CD4-positive, alpha-beta T cell treated with Interleukin-2 at 100 ng/mL for 4 hours (primary cell): ENCODE measurements at regions not wholly inside any gene's neighbourhood (a gene's known extent, or its start where the extent isn't known, plus 50 kb on each side); places are given as distances from the start of the nearest gene placed in this dataset.

Experiments used
- DNase-seq: peaks from one replicate; pipeline ENCODE4 v3.0.0-alpha.2; 2020; ENCODE audit warnings: low spot score

GRCh38 chr7:46672861-46673260, 751.8 kb upstream of the IGFBP3 start:
- DNase-seq: no peak

DNA sequence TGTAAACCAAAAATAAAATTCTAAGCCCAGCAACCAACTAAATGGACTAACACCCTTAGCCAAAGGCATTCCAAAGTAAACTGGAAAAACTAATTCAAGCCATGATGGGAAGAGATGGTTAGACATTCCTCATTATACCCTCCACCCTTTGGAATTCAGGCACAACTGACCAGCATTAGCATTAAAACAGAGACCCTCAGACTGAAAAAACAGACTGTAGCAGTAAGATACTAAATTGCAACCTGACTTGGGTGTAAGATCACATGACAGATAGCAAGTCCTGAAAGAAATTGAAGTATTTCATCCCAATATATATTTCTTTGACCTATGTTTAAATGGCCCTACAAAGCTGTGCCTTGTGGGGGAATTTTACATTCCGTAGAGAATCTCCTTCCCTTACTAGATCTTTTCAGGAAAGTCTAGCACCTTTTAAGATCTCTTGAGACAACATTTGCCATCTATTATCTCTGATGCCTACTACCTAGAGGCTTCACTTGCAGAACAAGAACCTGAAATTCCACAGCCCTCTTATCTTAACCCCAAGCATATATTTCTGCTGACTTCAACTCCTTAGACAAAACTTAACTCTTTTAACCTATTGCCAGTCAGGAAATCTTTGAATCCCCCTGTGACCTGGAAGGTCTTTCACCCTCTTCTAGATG, 750.2 kb upstream of the IGFBP3 start:
- DNase-seq: no peak

- DNase-seq: no peak
Measured at GRCh38 chr7:46669028-46669427, 748.0 kb upstream of the IGFBP3 start.

DNA sequence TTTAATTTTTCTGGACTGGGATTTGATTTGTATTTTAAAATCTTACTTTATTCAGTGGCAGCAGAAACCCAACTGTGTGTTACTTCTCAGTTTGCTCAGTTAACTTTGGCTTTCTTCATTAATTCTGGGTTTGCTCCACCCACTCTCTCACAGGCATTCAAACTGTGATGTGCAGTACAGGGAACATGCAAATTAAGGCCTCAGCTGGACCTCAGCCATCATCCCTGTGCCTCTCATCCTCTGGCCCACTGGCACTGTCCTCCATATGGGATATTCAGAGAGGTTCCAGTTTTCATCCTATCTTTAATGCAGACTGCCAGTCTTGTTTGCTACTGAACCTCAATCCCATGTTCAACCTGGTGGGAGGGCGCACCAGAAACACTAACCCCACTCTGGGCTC, 743.4 kb upstream of the IGFBP3 start:
- no peak for DNase-seq

- no peak for DNase-seq
Measured at GRCh38 chr7:46663025-46663424, 742.0 kb upstream of the IGFBP3 start.

DNA sequence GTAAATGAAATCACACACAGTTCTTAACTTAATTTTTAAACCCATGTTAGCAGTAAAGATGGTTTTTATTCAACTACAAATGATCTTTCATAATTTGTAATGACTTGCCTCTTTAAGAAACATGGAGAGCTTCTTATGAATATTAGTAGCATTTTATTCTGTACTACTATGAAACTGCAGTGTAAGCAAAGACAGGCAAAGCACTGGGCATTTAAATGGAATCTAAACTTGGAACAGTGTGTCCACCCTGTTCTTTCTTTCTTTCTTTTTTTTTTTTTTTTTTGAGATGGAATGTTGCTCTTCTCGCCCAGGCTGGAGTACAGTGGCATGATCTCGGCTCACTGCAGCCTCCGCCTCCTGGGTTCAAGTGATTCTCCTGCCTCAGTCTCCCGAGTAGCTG, 740.4 kb upstream of the IGFBP3 start:
- DNase-seq: no peak

DNA sequence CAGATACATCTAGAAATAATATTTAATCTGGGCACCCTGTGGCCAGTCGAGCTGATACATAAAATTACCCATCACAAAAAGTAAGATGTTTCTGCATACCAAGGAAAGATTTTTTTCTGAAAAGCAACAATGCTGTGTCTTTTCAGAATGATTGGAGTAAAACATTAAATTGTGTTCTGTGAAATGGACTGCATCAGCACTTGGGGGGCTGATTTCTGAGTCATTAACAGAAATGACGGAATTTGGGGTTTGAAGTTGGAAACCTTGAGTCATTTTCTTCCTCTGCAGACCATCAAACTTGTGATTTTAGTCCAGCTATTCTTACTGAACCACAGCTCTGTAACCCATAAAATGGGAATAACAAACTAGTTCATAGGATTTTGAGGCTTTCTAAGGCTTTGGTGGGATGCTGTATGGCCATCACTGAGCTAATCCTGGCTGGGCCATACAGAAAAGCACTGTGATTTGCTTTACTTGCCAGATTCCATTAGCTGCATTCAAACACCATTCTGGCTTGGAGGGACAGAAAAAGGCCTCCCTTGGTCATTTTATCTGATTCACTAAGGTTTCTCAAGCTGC, 739.4 kb upstream of the IGFBP3 start:
- no peak for DNase-seq

DNA sequence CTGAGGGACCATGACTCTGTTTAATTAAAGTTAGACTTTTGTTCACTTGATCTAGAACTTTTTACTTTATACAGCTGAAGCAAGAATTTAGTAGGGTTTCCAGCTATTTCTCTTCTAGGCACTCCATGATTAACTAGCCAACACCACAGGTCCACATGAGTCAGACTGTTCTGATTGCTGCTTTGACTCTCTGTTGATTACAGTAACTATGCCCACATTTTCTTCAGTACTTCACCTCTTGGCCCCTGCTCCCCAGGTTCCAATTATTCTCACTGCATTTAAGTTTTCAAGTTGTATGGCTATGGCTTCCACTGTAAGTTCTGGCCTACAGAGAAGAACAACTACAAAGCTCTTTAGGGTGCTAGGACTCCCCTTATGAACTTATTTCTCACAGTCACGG, 737.2 kb upstream of the IGFBP3 start:
- no peak for DNase-seq

GRCh38 chr7:46654546-46655443, 733.7 kb upstream of the IGFBP3 start:
- DNase-seq: no peak

GRCh38 chr7:46653848-46654247, 732.8 kb upstream of the IGFBP3 start:
- DNase-seq: no peak

GRCh38 chr7:46652317-46652716, 731.2 kb upstream of the IGFBP3 start:
- DNase-seq: no peak

DNA sequence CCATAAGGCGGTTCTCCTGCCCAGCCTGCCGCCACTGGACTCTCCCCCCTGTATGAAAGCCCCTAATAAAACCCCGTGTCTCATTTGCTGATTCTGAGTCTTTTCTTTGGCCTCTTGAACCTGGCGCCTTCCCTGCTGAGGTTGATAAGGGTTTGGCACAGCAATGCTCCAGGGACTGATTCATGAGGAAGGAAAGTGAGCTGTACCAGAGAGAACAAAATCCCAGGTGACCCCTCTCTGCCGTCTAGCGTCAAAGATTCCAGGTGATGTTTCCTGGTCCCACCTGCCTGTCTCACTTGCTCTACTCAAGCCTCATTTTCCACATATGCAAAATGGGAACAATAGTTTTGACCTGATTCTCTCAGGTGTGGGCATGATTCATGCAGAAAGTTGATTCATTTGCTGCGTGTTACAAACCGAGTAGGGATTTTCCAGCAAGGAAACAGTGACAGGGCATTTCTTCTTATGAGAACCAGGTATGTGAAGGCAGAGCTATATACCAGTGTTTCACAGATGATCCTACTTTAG, 730.6 kb upstream of the IGFBP3 start:
- no peak for DNase-seq

GRCh38 chr7:46651070-46651469, 730.0 kb upstream of the IGFBP3 start:
- DNase-seq: no peak

GRCh38 chr7:46649876-46650275, 728.8 kb upstream of the IGFBP3 start:
- no peak for DNase-seq

DNA sequence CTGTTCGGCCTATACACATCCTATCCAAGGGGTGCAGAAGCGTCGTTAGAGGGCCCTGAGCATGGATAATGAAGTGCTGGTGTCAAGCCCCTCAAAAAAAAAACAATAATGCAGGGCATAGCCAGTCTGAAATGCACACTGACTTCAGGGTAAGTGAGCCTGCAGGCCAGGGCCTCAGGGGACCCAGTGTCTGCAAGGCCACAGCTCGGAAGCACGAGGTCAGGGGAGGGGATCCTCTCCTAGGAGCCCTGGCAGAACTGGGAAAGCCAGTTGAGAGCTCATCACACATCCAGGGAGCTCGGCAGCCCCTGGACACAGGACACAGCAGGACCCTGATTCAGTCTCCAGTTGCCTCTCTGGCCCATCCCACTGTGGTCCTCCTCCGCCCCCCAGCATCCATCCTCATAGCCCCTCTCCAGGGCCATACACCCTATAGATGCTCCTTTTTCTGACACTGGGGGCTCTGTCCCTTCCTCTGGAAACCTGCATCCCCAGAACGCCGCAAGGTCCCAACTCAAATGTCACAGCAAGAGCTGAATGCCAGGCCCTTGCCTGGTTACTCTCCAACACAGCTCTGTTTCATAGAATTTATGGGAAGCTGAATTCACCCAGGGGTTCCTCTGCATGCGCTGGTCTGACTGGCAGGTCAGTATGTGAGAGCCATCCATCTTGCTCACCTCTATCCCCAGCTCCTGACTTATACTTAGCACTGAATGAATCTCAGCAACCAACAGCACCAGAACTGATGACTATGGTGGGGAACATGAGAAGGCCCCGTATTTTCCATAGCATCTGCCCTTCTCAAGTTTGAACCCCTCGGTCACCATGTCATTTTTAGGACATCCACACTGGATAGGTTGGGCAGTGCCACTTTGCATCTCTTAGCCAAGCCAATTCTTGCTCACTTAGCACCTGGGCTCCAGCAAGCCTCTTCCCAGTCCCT, 717.0 kb upstream of the IGFBP3 start:
- no peak for DNase-seq

DNA sequence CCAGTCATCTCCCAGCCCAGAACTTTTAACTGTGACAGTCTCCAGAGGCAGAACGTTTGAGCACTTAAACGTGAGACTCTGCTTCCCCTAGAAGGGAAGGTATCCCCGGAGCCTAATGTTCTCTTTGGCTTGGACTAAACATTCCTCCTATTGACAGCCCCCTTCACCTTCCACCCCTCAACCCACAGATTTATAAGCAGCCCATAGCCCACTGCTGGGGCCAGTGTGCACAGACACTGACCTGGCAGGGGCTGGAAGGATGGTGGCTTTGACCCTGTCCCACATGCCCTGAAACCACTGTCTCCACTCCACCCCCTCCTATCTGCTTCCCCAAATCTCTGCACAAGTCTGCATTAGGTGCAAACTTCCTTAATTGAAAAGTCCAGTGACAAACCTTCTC, 715.0 kb upstream of the IGFBP3 start:
- no peak for DNase-seq

- DNase-seq: no peak
Measured at GRCh38 chr7:46633630-46634240, 712.7 kb upstream of the IGFBP3 start.

DNA sequence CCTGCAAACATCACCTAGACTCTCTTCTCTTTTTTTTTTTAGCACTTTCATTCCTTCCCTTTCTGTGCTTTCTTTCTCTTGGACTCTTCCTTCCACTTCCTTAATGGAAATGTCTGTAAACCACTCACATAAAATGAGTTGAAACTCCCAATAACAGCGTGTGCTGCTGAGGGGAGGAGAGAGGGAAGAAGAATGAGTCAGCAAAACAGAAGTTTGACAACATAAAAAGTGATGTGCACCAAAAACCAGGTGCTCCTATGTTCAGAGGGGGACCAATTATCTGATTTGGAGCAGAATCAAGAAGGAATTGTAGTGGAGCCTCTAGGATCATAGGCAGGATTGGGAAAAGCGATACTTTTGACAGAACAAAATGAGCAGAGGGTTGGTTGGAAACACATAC, 712.1 kb upstream of the IGFBP3 start:
- DNase-seq: no peak

DNA sequence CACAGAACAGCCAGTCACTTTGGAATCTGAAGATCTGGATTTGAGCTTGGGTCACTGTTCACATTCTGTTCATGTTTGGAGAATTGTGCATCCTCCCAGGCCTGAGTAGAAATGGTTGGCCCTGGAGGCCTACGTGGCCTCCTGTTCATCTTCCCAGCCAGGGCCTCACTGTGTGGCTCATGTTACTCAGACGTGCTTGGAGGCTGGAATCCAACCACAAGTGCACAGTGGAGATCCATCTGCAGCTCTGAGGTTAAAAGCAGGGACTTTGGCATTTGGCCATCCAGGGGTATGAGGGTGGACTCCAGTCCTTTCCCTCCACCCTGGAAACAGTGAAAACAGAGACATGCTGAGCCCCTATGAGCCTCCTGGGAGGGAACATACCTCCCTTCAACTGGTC, 709.0 kb upstream of the IGFBP3 start:
- no peak for DNase-seq

GRCh38 chr7:46628389-46628788, 707.3 kb upstream of the IGFBP3 start:
- no peak for DNase-seq

DNA sequence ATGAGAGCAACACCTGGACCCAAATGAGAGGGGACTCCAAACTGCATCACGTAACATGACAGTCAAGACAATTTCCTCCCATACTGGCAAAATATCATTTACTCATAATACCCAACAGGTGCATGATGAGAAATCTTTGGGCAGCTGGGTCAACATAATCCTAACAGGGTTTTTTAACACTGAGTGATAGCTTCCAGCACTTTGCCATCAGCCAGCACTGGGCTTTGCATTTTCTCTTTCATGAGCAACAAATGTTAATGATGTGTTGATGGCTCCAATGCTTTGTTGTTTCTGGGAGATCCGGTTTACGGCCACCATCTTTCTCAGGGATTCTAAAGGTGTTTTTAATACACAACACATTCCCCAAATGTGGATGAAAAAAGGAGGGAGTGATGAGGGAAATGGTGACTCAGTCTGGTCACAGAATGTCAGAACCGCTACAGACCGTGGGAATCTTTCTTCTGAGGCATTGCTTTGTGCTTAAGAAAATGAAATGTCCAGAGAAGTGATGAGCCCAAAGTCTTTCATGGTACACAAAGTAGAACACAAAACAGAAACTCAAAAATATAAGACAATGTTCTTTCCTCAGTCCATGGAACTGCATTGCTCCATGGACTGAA, 705.7 kb upstream of the IGFBP3 start:
- DNase-seq: no peak
